ENCODE measurements at regions not wholly inside any gene's neighbourhood (a gene's known extent, or its start where the extent isn't known, plus 50 kb on each side); places are given as distances from the start of the nearest gene placed in this dataset.

DNA sequence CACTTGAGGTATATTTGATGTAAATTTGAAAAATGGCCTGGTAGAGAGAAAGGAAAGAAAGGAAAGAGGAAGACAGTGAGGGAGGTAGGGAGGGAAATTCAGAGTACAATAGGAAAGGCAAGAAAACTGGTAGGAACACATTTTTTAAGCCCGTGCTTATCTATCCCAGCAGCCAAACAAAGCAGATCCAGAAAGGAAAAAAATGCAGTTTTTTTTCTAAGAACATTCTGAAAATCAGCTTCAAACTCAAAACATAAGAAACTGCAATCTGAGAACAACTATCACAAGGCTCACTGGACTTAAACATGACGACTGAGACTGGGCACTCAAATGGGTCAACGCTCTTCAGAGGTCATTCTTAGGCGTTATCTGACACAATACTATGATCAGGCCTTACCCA, 408.3 kb upstream of the DDI1 start:
- DNase-seq = no peak

DNA sequence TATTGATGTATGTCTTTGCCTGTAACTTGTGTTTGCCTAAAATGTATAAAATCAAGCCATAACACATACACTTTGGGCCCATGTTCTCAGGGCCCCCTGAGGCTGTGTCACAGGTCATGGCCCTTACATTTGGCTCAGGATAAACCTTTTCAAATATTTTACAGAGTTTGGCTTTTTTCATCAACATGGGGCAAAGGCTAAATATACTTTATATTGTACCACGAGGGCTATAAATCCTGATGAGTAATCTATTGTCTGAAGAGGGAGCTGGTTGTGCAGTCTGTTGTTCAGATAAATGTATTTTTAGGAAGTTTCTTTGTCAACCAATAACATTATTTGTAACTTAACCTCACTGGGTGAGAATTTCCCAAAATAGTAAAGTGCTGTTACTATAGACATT, 404.6 kb upstream of the DDI1 start:
- DNase-seq = no peak

DNA sequence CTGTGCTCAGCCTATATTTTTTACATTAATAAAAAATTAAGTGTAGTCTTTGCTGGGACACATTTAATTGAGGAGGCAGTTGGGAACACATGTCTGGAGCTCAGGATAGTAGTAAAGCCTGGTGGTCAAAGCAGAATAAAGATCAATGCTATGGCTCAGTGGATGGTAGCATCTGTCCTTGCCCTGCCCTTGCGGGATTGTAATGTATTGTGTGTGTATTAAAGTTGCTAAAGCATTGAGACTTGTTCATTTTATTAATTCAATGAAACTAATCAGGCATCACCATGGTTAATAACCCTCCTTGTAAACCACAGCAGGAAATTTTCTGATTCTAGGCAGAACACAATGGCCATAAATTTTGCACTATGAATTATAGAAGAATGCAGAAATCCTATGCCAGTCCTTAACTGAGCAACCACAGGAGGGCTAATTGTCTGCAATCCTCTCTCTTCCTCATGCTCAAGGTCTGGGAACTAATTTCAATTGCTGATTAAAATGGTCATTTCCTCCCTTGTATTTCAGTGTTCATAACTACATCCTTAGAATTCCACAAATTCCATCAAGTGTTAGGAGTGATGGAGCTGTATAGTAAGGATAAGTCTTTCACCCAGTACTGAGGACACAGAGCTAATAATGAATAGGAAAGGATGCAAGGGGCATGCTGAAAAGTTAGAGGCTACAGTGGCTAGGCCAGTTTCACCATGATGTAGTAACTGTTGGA, 403.2 kb upstream of the DDI1 start:
- DNase-seq = no peak

DNA sequence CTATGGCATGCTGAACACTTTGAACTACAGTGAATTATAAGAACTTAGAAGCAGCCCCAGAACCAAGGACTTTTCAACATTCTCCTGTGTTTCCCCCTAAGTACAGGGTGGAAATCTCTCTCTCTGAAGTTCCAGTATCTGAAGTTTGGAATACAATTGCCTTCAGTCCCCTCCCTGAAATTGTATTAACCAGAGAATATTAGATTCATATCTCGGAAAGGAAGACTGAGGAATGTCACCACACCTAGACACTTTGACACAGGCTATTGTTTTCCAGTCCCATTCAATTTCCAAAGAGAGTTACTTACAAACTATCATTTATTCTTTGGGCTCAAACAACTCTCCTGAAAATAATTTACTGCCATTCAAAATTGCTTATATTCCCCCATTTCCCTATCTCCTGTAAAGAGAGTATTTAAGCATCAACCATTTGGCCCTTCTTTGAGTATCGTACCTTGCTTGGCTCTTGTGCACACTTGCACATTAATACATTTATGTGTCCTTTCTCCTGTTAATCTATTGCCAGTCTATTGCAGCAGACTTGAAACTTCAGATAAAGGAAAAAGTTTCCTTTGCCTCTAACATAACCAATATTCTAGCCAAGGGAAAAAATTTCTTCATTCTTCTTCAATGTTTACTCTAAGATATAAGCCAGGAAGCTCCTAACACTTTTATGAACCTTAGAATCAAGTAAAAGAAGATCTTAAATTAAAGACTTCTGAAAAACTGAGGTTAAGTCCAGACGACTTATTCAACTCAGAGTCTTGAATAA, 402.4 kb upstream of the DDI1 start:
- no peak for DNase-seq

DNA sequence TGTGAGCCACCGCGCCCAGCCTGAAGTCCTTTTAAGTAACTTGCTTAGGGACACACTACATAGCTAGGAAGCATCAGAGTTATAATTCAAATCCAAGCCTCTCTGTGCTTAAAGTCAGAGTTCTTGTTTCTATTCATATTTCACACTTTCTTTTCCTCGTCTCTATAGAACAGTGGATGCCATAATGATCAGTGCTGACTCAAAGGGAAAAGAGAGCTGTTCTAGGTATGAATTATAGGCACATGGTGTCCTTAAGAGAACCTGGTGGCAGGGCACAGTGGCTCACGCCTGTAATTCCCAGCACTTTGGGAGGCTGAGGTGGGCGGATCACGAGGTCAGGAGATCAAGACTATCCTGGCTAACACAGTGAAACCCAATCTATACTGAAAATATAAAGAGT, 400.2 kb upstream of the DDI1 start:
- no peak for DNase-seq

DNA sequence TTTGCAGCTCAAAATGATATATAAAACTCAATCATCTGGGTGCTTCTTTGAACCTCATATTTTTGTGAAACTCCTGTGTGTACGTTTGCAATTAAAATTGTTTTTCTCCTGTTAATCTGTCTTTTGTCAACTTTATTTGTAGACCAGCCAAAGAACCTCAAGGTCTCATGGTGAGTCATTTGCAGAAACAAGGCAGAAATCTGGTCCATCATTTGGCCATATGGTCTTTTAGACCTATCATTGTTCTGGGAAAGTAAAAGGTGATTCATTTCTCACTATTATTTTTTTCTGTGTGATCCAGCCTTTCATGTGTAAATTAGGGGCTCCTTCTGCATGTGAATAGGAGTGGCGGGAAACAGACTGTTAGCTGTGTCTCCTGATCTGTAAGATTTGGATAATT, 399.1 kb upstream of the DDI1 start:
- no peak for DNase-seq

DNA sequence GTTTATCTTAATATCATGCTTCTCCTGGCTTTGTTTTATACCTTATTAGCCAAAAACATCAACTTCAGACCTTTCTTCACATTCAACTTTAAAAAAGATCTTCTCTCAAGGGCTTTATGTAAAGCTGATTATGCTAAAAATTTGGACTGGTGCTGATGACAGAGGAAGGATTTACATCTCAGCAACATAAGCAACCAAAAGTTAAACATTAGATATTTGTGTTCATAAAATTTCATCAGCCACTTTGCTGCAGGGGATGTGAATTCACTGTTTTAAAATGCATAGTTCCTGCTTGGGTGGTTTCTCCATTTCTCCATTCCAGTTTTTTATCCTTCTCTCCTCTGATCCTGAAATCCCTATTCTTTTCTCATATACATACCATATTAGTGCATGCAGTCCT, 398.6 kb upstream of the DDI1 start:
- no peak for DNase-seq

DNA sequence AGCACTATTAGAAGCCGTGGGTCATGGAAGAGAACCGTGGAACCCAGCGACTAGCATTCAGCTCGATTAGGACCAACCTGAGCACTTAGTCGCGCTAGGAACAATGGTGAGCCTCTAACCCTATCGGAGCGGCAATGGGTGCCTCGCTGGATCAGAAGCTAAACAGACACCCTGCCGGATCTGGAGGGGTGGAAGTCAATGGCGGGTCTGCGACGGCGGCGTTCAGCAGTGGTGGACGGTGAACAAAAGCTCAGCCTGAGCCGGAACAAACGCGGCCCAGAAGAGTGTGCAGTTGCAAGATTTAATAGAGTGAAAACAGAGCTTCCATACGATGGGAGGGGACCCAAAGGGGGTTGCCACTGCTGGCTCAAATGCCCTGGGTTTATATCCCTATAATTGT, 391.8 kb upstream of the DDI1 start:
- no peak for DNase-seq

DNA sequence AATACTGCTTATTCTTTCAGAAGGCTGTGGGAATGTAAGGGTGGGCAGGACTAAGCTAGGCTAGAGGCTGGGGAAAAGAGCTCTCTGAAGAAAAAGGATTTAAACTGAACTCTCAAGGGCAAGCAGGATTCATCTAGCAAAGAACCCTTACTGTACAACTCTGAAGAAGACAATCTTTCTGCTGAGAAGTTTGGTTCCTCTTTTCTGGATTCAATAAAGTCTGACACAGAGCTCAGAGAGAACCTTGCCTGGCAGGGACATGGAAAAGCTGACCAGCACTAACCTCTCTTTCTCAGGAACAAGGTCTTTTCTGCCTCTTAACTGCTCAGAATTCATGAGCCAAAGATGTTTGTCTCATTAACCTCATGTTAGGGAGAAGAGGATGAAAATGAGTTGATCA, 388.4 kb upstream of the DDI1 start:
- DNase-seq = no peak

DNA sequence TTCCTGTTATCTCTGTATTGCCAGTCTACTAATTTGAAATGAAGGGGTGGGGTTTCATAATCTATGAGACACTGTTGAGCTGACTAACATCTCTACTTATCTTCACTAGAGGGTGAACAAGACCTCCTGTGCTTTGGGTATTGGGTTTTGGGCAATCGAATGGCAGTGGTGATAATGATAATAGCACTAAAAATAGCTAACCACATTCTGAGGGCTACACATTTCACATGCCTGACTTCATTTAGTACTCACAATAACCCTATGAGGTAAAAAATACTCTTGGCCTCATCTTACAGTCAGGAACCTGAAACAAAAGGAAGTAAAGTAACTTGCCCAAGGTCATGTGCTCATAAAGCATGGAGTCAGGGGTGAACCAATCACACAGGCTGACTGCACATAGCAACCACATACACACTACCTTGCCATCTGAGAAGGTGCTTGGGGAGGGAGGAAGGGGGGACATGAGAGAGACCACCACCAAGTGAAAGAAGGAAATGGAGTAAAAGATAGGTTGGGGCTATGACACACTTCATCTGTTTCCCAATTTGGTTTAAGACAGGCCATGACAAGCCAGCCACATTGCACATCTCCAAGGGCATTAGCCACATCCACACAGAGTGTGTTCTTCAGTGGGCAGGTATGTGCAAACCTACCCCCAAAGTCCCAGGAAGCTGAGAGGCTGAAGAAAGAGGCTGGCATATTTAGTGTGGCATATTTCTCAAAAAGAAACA, 387.6 kb upstream of the DDI1 start:
- no peak for DNase-seq

DNA sequence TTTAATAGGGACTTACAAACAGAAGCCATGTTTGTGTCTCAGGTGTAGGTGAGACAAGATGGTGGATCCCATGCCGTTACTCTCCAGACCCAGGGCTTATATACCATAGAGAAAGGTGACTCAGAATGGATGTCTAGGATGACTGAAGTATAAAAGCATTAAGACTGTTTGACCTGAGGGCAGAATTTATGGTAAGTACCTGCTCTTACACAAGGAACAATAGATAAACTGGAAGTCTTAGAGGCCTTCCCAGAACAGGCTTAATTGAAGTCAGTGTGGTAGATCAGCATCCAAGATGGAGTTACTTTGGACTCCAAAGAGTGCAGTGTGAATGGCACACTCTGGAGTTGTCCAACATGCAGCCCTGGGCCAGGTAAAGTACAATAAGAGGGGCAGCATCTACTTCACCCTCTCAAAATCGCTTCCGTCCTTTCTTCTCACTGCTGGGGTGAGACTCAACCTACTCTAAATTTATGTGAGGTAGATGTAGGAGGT, 387.0 kb upstream of the DDI1 start:
- no peak for DNase-seq

DNA sequence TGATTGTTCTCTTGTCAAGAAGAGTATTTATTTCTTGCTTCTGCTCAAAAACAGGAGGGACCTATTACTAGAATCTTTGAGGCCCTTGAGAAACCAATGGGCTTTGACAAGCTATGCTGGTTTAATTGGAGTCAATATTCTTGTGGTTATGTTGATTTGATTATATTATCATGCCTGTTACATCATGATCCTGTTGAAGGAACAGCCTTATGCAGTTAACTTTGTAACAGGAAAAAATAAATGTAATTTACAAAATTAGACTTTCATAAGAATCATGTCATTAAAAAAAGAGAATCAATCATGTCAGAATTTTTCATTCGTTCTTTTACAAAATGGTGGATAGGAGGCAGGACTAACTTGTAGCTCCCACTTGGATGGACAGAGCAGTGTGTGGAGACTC, 386.1 kb upstream of the DDI1 start:
- DNase-seq = no peak

DNA sequence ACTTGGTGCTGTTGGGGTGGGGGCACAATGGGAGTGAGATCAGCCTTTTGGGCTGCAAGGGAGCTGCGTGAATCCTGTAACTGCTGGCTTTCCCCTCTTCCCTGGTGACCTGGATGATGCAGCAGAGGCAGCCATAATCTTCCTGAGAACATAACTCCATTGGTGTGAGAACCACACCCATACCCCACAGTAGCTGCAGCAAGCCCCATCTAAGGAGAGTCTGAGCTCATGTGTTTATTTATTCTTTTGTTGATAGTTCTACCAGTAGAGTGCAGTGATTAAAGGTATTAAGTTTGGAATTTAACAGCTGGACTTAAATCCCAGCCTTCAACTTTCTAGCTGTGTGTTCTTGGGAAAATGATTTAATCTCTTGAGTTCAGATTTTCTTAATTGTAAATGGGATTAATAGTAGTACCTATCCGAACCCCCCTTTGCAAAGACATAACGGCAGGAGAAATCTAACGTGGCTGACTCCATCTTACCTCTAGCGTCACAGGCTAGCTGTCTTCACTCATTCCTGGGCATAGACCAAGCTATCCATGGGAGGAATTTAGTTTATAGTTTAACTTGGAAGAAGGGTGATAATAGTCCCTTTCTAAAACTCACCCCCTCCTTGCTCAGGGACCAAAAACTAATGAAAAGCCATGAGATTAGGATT, 385.0 kb upstream of the DDI1 start:
- DNase-seq = no peak

DNA sequence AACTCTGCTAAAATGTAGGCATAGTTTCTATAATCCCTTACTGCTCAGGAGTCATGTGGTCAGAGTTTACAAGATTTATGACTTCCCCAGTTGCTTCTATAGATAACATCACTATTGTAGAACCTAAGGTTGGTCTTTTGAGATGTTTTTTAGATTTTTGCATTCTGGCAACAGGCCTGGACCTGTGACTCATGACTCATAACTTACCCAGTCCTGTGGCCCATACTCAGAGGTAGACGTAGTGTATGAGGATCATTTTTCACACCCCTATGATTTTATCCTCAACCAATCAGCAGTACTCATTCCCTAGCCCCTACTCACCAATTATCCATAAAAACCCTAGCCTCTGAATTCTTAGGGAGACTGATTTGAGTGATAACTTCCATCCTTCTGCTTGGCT, 384.4 kb upstream of the DDI1 start:
- DNase-seq = no peak

DNA sequence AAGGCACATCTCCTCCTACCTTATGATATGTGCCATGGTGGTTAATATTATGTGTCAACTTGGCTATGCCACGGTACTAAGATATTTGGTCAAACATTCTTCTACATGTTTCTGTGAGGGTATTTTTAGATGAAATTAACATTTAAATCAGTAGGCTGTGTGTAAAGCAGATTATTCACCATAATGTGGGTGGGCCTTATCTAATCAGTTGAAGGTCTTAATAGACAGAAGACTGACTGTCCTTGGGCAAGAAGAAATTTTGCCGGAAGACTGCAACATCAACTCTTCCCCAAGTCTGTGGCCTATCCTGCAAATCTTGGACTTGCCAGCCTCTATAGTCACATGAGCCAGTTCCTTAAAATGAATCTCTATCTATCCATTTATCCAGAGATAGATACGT, 380.1 kb upstream of the DDI1 start:
- no peak for DNase-seq

DNA sequence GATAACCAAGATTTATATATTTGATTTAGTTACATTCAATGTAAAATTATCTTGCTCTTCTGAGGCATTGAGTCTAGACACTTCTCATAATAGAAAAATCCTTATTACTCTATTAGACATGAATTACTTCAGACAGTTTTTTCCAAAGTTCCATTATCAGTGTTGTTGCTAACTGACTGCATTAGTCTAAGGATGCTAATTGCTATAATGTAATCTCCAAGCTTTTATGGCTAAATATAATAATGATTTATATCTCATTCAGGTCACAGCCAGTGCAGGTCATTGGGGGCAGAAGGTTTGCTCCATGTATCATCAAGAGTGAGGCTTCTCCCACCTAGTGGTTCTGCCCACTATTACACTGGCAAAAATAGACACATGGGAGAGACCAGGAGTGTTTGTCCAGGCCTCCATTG, 377.2 kb upstream of the DDI1 start:
- no peak for DNase-seq

DNA sequence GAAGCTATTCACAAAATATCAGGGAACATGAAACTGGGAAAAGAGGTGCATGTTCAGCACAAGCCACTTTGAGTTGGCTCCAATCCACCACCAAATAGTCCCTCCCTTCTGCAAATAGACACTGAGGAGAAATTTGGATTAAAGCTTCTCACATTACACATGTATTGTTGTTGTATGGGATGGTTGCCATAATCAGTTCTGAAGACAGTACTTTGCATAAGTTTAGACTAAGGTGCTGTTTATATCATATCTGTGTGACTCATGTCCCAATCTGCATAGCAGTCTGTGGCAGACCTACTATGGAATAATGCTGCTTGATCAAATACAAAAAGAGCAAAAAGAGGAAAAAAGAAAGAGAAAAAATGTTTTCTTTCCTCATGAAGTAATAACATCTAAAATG, 376.7 kb upstream of the DDI1 start:
- DNase-seq = no peak

DNA sequence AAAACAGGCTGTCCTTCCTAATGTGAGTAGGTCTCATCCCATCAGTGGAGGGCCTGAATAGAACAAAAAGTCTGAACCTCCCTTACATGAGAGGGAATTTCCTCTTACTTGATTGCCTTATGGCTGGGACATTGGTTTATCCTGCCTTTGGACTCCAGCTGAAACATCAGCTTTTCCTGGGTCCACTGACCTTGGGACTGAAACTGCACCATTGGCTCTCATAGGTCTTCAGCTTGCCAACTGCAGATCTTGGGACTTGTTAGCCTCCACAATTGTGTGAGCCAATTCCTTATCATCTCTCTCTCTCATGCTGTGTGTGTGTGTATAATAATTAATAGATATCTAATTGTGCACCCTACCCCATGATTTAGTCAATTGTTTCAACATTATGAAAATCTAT, 375.3 kb upstream of the DDI1 start:
- no peak for DNase-seq

DNA sequence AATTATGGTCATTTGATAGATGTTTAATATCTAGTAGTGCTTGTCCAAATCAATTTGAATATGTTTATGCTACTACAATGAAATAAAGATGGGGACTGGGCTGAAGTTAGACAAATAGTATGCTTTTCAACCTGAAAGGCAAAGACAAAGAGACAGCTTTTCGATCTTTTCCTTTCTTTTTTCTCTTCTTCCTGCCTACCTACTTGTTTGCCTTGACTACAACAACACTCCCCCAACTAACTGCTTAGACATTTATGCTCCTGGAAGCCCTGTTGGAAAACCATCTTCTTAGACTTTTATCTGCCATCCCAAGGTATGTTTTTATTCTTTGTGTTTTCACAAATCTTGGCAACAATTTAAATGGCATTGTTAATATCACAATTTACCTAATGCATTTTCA, 374.4 kb upstream of the DDI1 start:
- DNase-seq = no peak

DNA sequence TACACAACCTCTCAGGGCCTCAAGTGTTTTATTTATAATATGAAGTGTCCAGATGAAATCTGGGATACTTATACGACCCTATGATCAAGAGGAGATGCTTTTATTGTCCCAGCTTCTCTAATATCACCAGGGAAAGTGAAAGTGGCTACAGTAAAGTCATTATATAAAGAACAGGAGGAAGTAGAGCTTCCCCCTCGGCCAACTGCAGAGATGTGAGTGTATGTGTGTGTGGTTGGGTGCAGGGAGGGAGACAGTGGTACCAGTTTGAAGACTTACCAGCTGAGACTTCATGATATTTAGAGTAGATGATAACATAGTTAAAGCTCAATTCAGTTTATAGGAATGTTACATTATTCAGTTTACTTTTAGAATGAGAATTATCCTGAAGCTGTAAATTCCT, 373.6 kb upstream of the DDI1 start:
- DNase-seq = peak; percentile 33

DNA sequence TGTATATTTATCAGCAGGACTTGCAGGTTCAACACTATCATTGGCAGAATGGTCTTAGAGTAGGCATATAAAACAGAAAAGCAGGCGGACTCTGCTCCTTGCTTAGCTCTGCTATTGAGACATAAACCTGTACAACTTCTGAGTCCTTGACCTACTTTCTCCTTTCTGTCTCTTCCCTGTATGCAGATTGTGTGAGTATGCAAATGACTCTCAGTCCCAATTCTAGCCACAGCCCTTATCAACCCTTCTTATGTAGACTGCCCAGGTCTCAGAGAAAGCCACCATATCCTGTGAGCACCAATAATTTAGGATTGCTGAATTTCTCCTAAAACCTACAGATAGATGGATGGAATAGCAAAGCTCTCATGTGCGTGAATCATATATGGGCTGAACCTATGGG, 367.6 kb upstream of the DDI1 start:
- DNase-seq = no peak

DNA sequence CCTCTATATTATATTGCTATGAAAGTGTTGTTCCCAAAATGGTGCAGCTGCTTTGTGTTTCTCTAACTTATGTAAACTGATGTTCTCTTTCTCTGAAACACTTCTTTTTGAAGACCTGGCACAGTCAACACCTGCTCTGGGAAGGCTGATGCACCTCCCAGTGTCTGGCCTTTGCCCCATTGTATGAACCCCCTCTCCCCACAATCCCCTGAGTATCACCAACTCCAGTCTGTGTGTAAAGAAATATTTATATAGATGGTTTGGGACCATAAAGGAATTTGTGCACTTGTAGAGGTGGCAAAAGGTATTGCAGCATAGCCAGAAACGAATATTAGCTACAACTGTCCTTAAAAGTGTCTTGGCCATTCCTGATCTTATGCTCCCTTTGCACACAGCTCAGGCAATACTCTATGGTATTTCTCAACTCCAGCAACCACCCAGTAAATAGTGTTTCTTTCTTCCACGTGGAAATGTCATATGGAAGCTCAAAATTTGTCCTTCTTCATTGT, 365.2 kb upstream of the DDI1 start:
- no peak for DNase-seq

DNA sequence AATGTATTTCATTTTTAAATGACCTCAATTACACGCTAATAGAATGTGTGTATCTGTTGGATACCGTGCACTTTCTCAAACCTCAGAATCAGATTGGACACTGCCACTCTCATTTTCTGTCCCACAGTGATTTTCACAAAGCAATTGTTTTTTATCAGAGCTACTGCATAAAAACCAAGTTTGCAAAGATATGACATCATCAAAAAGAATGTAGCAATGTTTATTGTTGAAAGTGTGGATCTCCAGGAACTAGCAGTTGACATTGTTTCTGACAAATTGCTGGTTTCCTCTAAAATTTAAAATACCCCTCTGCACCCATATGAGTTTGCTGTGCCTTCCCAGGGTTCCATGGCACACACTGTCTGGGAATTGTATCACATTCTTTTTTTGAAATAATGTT, 362.7 kb upstream of the DDI1 start:
- DNase-seq = no peak

Data from NCI-H510A treated with DMSO at 0.1 percent for 48 hours (cell line).